ENCODE measurements at regions not wholly inside any gene's neighbourhood (a gene's known extent, or its start where the extent isn't known, plus 50 kb on each side); places are given as distances from the start of the nearest gene placed in this dataset.
"Not testable (repeated sequence)": the region's sequence is repeated elsewhere in the genome, so short reads cannot be mapped to it uniquely, and the experiment has no call there.

DNA sequence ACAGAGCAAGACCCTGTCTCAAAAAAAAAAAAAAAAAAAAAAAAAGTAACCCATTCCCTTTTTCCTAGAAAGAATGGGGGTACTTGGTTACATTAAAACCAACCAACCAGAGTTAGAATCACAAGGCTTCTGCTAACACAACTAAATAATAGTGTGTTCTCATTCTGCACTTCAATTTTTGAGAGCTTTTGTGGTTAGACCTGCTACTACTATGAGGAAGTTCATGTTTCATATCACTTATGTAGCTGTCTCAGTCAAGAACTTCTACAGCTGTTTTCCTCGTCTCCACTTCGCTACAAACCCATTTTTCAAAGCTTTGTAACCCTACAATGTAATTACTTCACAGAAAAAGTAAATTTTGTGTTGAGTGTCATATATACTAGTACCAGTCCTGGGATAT is 58.3 kb downstream of the PDHA2 start:
- DNase-seq (ENCODE audit: extremely low spot score, insufficient read length, low read depth) (no peak), FAIRE-seq (no peak)

DNA sequence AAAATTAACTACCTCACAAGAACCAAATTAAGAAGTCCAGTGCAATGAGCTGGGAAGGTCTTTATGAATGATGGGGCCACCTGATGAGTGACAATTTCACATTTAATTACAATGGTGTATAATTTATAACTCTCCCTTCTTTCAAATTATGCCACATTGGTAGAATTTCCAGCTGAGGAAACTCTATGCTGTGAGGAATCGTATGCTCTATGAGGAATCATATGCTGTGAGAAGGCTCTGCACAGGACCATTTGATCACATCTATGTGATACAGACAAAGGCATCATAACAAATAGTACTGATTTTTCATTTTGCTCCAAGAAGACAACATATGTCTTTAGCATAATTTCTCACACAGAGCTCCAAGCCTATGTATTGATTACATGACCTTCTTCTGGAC is 69.3 kb downstream of the PDHA2 start:
- DNase-seq (ENCODE audit: extremely low spot score, insufficient read length, low read depth) (no peak), FAIRE-seq (no peak)

DNA sequence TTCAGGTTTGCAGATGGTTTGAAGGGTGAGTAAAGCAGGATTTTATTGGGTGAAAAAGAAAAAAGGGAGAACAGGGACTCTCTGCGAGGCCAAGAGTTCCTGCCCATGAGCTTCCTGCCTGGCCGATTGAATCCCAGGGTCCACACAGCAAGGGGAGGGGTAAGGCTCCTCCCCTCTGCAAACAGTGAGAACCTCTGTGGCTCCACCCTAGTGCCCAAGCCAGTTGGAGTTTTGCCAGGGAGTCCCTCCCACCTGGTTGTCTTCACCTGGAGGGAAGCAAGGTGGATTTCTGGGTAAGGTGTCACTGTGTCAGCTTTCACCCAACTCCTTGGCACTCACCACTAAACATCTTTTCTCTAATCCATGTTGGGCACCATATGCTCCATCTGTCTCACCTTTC is 70.9 kb downstream of the PDHA2 start:
- no peak for DNase-seq (ENCODE audit: extremely low spot score, insufficient read length, low read depth)
- no peak for FAIRE-seq

DNA sequence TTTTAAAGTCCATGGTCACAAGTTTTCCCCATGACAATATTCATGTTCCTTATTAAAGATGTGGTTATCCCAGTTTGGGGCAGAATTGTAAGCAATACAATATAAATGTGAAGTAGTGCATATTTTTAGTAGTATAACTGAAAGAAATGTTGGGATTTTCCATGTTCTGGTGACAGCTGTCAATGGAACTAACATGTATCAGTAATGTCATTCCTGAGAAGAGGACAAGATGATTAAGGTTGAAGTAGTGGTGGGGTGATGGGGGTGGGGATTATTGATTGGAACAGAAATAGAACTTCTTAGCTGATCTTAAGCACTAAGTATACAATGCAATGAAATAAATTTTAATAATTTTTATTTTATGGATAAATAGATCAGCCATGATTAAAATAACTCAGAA is 81.6 kb downstream of the PDHA2 start:
- DNase-seq (ENCODE audit: extremely low spot score, insufficient read length, low read depth), result no peak
- no peak for FAIRE-seq

DNA sequence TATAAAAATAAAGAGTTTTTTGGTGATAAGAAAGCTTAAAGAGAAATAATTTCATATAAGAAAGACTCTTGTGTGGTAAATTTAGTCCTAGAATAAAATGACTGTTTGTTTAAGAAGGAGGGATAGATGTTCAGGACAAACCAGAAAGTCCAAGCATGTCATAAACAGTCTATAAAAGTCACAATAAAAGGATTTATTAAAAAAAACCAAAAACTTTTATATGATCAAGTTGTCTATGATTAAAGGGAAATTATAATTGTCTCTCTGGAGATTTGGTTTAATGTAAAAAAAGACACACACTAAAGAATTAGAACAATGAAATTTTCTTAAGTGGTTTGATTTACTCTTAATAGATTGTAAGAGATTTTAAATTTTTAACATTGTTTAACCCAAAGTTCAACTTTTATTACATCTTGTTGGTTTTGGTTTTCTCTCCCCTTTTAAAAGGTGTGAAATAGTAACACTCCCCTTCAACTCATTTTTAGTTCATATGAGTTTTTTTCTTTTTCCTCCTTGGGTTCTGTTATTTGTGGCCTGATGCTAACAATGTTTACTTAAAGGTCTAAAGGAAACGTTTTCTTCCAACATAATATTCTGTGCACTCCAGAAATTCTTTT is 89.7 kb downstream of the PDHA2 start:
- FAIRE-seq (no peak), DNase-seq (ENCODE audit: extremely low spot score, insufficient read length, low read depth) (no peak)

DNA sequence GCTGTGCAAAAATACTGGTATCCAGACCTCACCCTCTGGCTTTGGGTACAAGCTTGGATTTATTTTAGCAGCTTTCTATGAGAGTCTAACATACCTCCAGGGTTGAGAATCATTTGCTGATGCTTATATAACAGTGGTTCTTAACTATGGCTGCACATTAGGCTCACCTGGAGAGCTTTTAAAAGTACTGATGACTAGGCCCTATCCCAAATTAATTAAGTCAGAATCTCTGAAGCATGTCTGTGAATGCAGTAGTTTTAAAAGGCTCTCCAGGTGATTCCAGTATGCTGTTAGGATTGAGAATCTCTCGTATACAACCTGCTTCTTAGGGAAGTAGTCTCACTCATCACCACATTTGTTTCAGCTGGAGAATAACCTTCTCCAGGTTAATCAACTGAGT is 99.2 kb downstream of the PDHA2 start:
- DNase-seq (ENCODE audit: extremely low spot score, insufficient read length, low read depth) (no peak), FAIRE-seq (no peak)

DNA sequence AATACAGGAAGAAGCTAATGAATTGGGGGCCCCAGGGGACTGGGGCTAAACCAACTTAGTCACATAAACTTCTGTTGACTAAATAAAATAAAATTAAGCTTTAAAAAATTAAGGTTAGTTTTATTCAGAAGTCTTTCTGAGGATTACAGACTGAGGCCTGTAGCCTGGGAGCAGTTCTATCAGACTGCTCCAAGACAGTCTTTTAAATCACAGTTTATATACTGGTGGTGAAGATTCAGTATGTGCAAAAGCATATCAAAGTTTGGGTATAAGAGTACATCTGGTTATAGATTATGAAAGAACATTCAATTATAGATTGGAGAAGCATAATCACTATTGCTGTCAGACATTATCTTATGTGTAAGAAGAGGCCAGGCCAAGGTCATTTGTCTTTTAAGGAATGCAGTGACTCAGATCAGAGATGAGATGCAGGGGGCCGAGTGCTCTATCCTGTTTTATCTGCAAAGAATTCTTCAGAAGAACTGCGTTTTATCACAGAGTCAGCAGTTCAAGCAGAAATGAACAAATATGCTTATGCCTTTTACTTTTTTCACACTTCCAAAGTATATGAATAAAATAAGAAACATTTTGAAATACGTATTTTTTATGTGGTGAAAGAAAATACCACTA is 109.4 kb downstream of the PDHA2 start:
- DNase-seq (ENCODE audit: extremely low spot score, insufficient read length, low read depth), result no peak

DNA sequence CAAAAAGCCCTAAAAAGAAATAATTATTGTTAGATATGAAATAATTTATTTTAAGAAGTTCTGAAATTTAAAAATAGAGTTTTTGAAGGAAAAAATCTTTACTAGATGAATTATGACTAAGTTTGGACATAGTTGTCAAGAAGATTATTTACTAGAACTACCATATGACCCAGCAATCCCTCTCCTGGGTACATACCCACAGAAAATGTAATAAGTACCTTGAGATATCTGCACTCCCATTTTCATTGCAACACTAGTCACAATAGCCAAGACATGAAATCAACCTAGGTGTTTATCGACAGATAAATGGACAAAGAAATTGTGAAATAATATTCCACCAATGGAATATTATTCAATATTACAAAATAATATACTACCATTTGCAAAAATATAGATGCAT is 109.9 kb downstream of the PDHA2 start:
- no peak for FAIRE-seq

More for the DNA sequence above, 109.4 kb downstream of the PDHA2 start:
- FAIRE-seq, result no peak

DNA sequence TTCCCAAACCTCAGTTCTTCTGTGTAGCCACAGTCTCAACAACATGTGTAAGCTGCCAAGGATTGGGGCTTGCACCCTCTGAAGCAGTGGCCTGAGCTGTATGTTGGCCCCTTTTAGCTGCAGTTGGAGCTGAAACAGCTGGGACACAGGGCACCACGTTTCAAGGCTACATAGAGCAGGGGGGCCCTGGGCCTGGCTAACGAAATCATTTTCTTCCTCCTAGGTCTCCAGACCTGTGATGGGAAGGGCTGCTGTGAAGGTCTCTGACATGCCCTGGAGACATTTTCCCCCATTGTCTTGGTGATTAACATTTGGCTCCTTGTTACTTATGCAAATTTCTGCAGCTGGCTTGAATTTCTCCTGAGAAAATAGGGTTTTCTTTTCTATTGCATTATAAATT is 112.6 kb downstream of the PDHA2 start:
- DNase-seq (ENCODE audit: extremely low spot score, insufficient read length, low read depth); FAIRE-seq: not testable (repeated sequence)

More for the DNA sequence above, 109.9 kb downstream of the PDHA2 start:
- no peak for DNase-seq (ENCODE audit: extremely low spot score, insufficient read length, low read depth)

DNA sequence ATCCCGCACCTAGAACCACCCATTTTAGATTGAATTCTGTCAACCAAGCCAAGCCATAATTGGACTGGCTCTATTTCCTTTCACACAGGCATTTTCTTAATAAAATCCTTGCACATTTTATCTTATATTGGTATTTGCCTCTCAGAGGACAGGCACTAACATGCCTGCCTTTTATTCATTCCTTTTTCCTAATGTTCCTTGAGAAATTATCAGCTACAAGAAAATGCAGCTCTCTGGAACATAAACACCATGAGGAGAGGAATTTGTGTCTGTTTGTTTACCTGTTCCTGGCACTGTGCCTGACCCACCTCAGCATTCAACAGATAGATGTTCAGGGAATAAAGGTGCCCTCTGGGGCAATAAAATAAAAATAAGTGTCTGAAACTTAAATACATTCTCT is 116.2 kb downstream of the PDHA2 start:
- FAIRE-seq (no peak), DNase-seq (ENCODE audit: extremely low spot score, insufficient read length, low read depth) (no peak)

DNA sequence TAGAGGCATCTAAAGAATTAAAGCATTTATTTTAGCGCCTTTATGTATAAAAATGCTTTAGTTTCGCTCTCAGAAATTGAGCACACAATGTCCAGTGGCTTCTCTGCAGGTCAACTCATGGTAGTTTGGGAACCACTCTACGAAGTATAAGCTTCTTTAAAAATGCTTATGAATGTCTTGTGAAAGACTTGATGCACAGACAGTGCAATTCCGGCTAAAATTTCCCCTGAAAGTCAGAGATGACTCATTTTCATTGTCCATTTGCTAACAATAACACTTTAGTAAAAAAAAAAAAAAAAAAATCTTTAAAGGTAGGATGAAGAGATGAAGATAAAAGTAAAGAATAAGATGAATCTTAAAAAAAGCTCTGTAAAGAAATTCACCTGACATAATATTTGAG is 117.2 kb downstream of the PDHA2 start:
- DNase-seq (ENCODE audit: extremely low spot score, insufficient read length, low read depth) (no peak), FAIRE-seq (no peak)

DNA sequence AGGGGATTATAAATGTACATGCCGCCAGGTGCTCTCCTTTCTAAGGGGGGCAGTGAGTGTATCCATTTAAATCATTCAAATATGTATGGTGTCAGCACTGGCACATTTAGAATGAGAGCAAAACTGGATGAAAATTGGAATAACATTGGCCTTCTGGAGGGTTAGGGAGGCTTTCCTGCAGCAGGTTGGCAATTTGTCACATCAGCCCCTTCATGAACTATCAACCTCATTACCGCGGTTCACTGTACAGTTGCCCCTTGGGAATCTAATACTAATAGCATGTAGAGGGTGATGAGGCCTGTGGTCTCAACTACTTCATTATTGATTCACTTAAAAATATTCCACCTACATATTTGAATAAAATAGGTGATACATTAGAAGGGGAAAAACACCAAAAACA is 117.9 kb downstream of the PDHA2 start:
- FAIRE-seq, result no peak
- no peak for DNase-seq (ENCODE audit: extremely low spot score, insufficient read length, low read depth)

DNA sequence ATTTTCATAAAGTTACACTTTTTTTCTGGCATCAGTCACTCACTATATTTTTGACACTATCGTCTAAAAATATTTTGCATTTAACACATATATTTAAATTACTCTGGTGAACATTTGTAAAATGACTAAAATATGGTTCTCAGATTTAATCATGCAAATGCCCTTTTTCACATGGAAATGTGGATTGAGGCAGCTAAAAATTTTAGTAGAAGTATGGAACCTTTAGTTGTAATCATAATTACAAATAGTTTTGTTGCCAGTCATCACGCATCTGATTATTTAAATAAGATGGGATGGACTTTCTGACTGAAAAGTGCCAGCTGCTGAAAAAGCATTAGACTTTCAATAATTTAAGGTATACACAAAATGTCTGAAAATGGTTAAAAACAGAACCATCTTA is 119.3 kb downstream of the PDHA2 start:
- FAIRE-seq (no peak), DNase-seq (ENCODE audit: extremely low spot score, insufficient read length, low read depth) (no peak)

DNA sequence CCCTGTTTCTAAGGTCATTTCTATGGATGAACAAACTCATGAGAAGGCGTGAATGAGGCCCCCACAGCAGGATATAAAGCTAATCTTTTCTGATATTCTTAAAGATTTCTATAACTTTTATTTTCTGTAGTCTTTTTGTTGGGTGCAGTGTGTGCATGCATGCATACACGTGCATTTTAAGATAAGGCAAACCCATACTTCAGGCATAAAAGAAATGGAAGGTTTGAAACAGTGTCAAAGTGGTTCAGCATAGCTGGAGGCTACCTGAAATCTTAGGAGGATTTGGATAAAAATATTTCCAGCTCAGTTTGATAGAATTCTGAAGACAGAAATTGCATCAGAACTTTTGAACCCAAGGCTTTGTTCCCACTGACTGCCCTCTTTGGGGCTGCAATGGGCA is 119.7 kb downstream of the PDHA2 start:
- no peak for FAIRE-seq
- no peak for DNase-seq (ENCODE audit: extremely low spot score, insufficient read length, low read depth)

DNA sequence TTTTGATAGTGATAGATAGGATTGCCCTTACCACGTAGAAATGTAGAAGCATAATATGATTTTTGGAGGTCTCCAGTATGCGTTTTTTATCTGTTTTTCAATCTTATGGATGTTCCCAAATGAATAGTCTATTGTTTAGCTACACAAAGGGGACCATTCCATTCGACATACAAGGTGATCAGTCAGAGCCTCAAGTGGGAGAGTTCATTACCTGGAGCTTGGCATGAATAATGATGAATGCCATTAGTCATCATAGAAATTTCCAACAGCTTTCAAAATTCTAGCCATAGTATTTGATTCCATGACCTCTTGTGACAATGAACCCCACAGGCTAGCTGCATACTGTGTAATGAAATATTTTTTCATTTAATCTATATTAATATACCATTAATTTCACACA is 123.6 kb downstream of the PDHA2 start:
- no peak for FAIRE-seq
- DNase-seq (ENCODE audit: extremely low spot score, insufficient read length, low read depth), result no peak

DNA sequence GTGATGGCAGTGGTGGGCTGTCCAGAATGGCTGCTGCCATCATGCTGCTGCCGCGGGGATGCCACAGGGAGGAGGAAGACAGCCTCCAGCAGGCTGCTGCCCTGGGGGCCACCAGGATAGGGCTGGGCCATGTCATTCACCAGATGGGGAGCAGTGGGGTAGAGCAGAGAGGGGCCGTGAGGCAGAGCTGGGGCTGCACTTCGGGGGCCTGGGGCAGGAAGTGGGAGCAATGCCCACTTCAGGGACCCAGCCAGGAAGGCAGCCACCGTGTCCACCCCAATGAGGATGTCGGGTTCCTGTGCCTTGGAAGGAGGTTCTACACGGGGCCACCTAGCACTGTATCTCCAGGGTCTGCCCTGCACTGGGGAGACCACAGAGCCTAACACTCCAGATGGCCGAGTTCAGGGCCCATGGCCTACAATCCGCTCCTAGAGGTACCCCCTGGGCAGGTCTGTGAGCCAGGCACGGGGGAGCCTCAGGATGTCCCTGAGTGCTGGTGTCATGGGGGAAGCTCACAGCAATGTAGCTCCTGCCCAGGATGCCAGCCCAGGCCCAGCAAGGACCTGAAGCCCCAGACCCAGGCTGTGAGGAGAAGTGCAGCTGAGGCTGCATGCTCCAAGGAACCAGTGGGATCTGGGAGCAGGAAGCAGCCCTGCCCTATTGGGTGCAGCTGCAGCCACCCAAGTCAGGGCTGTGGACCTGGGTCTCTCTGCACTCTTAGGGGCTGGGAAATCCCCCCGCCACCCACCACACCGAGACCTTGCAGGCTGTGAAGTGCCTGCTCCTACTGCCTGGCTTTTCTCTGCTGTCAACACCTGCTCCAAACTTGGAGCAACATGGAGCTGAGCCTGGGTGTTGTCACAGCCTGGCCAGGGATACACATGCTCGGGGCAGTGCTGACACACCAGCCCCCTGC is 140.3 kb downstream of the PDHA2 start:
- no peak for FAIRE-seq
- DNase-seq (ENCODE audit: extremely low spot score, insufficient read length, low read depth), result no peak

DNA sequence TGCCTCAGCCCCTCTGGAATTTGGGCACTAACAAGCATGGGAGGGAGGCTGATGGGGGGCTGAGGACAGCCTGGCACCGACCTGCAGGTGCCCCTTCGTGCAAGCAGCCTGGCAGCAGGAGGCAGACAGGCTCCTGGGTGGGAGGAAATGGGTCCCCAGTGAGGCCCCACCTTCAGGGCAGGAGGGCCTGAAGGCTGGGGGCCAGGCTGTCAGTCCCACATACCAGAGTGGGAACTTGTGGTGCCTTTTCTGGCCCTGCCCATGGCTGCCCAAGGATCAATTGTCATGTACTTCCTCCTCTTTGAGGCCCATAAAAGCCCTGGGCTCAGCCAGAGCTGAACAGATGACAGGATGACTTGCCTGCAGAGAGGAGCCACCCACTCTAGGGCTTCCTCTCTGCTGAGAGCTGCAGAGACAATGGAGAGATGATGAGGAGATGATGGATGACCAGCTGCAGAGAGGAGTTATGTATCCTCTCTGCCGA is 141.0 kb downstream of the PDHA2 start:
- no peak for FAIRE-seq
- no peak for DNase-seq (ENCODE audit: extremely low spot score, insufficient read length, low read depth)

DNA sequence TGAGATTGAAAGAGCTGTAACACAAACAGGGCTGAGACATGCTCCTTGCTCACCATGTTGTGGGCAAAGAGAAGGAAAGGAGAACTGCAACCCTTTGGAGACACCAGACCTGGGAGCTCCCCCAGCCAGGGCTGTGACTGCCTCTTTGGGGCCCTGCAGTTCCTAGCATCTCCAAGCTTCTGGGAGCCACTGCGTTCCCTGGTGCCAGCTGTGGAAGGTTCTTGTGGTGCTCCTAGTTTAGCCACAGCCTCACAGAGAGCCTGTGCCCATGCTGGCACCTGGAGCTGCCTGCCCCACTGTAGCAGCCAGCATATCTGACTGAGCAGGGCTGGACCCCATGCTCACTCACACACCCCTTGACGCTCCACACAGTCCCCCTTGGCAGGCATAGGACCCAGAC is 141.7 kb downstream of the PDHA2 start:
- FAIRE-seq, result no peak
- no peak for DNase-seq (ENCODE audit: extremely low spot score, insufficient read length, low read depth)

DNA sequence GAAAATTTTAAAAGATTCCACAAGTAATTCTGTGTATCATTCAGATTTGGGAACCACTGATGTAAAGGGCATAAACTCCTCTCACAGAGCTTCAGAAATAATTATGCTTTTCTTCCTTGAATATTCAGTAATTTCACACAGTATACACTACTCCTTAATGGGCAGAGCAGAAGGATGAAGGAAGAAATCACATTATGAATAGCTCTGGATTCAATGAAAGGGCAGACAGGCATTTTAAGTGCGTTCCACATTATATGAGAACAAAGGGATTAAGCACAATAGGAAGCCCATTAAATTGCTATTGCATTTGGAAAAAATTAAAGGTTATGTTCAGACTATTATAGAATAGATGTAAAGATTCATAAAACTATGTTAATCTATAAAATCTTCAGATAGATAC is 142.6 kb downstream of the PDHA2 start:
- FAIRE-seq (no peak), DNase-seq (ENCODE audit: extremely low spot score, insufficient read length, low read depth) (no peak)

DNA sequence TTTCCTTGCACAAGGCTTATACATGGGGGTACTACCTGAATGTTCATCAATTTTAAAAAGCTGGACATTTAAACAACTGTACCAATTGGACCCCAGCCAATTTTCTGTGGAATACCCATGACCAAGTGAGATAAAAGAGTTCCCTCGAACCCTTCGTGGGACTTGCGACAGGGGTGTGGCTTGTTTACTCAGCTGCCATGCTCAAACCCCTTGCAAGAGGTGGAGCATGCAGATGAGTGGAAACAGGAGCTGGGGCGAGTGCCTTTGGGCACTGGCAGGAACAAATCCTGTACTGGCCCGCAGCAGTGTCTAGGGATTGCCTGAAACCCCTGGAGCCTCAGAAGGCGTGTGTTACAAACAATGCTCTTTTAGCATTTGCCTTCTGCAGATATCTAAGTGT is 144.2 kb downstream of the PDHA2 start:
- FAIRE-seq (no peak), DNase-seq (ENCODE audit: extremely low spot score, insufficient read length, low read depth) (no peak)

DNA sequence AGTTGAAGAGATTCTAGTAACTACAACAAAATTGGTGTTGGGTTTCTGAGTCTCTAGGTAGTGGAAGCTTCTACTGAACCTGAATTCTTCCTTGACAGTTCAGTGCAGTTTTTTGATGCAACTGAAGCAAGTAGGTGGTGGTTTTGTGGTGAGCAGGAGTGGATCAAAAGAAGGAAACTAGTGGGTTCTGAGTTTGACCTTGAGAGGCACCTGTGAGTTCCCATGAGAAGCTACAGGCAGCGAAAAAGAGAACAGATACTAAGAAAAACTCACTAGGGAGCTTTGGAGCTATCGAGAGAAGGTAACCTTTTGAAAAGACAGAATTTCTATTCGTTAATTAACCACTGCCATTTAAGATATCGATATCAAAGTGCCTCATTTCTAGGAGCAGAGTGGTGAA is 145.2 kb downstream of the PDHA2 start:
- FAIRE-seq (no peak), DNase-seq (ENCODE audit: extremely low spot score, insufficient read length, low read depth) (no peak)

Measured in GM18507 (cell line).